A673 (cell line): ENCODE measurements at regions not wholly inside any gene's neighbourhood (a gene's known extent, or its start where the extent isn't known, plus 50 kb on each side); places are given as distances from the start of the nearest gene placed in this dataset.

ENCODE experiments used
- BruUV-seq: library from RNA; stranded (reverse); fragments of 400-500 nt; replicated peaks from 2 replicates; lab custom pipeline; 2021; lab: Mats Ljungman, UMichigan
- CTCF ChIA-PET: fragments of 300-600 bp; sonication (Branson Sonifier 250); formaldehyde crosslinking; loops from one replicate; lab custom pipeline; 2022; ENCODE audit warnings: antibody characterized with exemption; lab: Charles Lee
- POLR2A ChIA-PET: fragments of 300-600 bp; sonication (Branson Sonifier 250); formaldehyde crosslinking; loops from one replicate; lab custom pipeline; 2022; ENCODE audit warnings: antibody characterized with exemption; ENCODE audit not compliant: low non-redundant PET; lab: Charles Lee
- DNase-seq: peaks from one replicate; pipeline ENCODE4 v3.0.0-alpha.2; 2015; ENCODE audit warnings: low spot score
- H3K27ac ChIP-seq: fragments of 200-600 bp; sonication (generic); 2 replicates; pipeline ENCODE4 v1.5.1; 2016; ENCODE audit warnings: mixed run types, low read depth, mild to moderate bottlenecking, mixed read lengths, antibody characterized with exemption, low read length; ENCODE audit not compliant: poor library complexity, severe bottlenecking
- H3K27me3 ChIP-seq: fragments of 200-600 bp; sonication (generic); replicated peaks from 2 replicates; pipeline ENCODE4 v1.6.1; 2017; ENCODE audit warnings: mixed run types, low read depth, mild to moderate bottlenecking, mixed read lengths, antibody characterized with exemption, low read length; ENCODE audit not compliant: insufficient read depth, poor library complexity
- H3K36me3 ChIP-seq: fragments of 200-600 bp; sonication (generic); 2 replicates; pipeline ENCODE4 v1.6.1; 2016; ENCODE audit warnings: mixed run types, mild to moderate bottlenecking, mixed read lengths, antibody characterized with exemption, low read length; ENCODE audit not compliant: insufficient read depth, poor library complexity, severe bottlenecking
- H3K4me1 ChIP-seq: fragments of 200-600 bp; sonication (generic); 2 replicates; pipeline ENCODE4 v1.6.1; 2017; ENCODE audit warnings: mixed run types, mild to moderate bottlenecking, mixed read lengths, antibody characterized with exemption, low read length; ENCODE audit not compliant: insufficient read depth, poor library complexity, severe bottlenecking
- H3K4me3 ChIP-seq: fragments of 200-600 bp; sonication (generic); 2 replicates; pipeline ENCODE4 v1.5.1; 2016; ENCODE audit warnings: low read depth, mixed run types, mild to moderate bottlenecking, mixed read lengths, low read length; ENCODE audit not compliant: poor library complexity, severe bottlenecking
- H3K9me3 ChIP-seq: fragments of 200-600 bp; sonication (generic); 2 replicates; pipeline ENCODE4 v1.6.1; 2016; ENCODE audit warnings: mixed run types, low read depth, mild to moderate bottlenecking, mixed read lengths, antibody characterized with exemption, low read length; ENCODE audit not compliant: poor library complexity, severe bottlenecking
- CTCF ChIP-seq: fragments of 300-800, 200-600 bp; sonication (generic); conservative IDR thresholded peaks from 2 replicates; pipeline ENCODE4 v1.5.1; 2017; ENCODE audit warnings: low read depth, mild to moderate bottlenecking, antibody characterized with exemption, low read length, moderate library complexity, mixed read lengths
- EZH2 ChIP-seq: fragments of 200-600 bp; sonication (generic); IDR thresholded peaks from 2 replicates; pipeline ENCODE4 v1.6.1; 2017; ENCODE audit warnings: borderline replicate concordance, low read depth, mild to moderate bottlenecking, mixed read lengths, antibody characterized with exemption, low read length; ENCODE audit not compliant: poor library complexity, severe bottlenecking
- intact Hi-C: fragments of 100-400 bp; cut with micrococcal nuclease; formaldehyde crosslinking; loops from one replicate; pipeline ENCODE4 v1.10.0; 2022; ENCODE audit not compliant: unreplicated experiment

GRCh38 chr6:148602136-148602535 lies 144.7 kb upstream of the UST start:
- no peaks in the 10 kb centered on the region for H3K27me3 ChIP-seq
- BruUV-seq: no TSS peak
- H3K27ac ChIP-seq: no peak overlapping the region
- no peaks in the 10 kb centered on the region for H3K4me1 ChIP-seq
- TF ChIP-seq CTCF (no peak), EZH2 (no peak)
- H3K4me3 ChIP-seq: no peak overlapping the region
- POLR2A ChIA-PET: no interaction called here
- intact Hi-C loops: no loop called here
- no peak for DNase-seq
- no peaks in the 10 kb centered on the region for H3K9me3 ChIP-seq
- CTCF ChIA-PET: no interaction called here
- H3K36me3 ChIP-seq: no peaks in the 10 kb centered on the region

GRCh38 chr6:148608199-148608951 lies 138.5 kb upstream of the UST start:
- no peak for DNase-seq
- no peaks in the 10 kb centered on the region for H3K4me1 ChIP-seq
- POLR2A ChIA-PET: no interaction called here
- no peaks in the 10 kb centered on the region for H3K27me3 ChIP-seq
- intact Hi-C loops: no loop called here
- no peak overlapping the region for H3K27ac ChIP-seq
- no peaks in the 10 kb centered on the region for H3K36me3 ChIP-seq
- H3K9me3 ChIP-seq: no peaks in the 10 kb centered on the region
- H3K4me3 ChIP-seq: no peak overlapping the region
- peak; percentile 64 for TF ChIP-seq CTCF
- TF ChIP-seq EZH2: no peak
- BruUV-seq: no TSS peak
- CTCF ChIA-PET: no interaction called here

GRCh38 chr6:148611213-148611612 lies 135.6 kb upstream of the UST start:
- H3K9me3 ChIP-seq: no peaks in the 10 kb centered on the region
- ChIA-PET CTCF (no interaction called here), POLR2A (no interaction called here)
- no peak overlapping the region for H3K4me3 ChIP-seq
- intact Hi-C loops: no loop called here
- H3K4me1 ChIP-seq: no peaks in the 10 kb centered on the region
- DNase-seq: peak; percentile 56
- H3K36me3 ChIP-seq: no peaks in the 10 kb centered on the region
- H3K27ac ChIP-seq: no peak overlapping the region
- no peaks in the 10 kb centered on the region for H3K27me3 ChIP-seq
- no TSS peak for BruUV-seq
- TF ChIP-seq EZH2: no peak
- no peak for TF ChIP-seq CTCF
